Testis (tissue), 2 donors: ENCODE measurements at regions not wholly inside any gene's neighbourhood (a gene's known extent, or its start where the extent isn't known, plus 50 kb on each side); places are given as distances from the start of the nearest gene placed in this dataset.

Experiments
- POLR2A ChIP-seq: fragments of 450-650 bp; IDR thresholded peaks from one replicate; pipeline ENCODE4 v1.6.1; 2017; ENCODE audit warnings: antibody characterized with exemption, mild to moderate bottlenecking, moderate library complexity
- TF ChIP-seq, protein P1 (sequence below), 3 experiments: fragments of 450-650 bp in 2 of 3; fragments of 200-600 bp in 1 of 3; sonication (generic) in 1 of 3; IDR thresholded peaks; one replicate each; pipeline ENCODE4 v1.5.1; 2016 to 2019; ENCODE audit warnings: antibody characterized with exemption in 3 of 3, mild to moderate bottlenecking in 2 of 3, moderate library complexity in 1 of 3

DNA sequence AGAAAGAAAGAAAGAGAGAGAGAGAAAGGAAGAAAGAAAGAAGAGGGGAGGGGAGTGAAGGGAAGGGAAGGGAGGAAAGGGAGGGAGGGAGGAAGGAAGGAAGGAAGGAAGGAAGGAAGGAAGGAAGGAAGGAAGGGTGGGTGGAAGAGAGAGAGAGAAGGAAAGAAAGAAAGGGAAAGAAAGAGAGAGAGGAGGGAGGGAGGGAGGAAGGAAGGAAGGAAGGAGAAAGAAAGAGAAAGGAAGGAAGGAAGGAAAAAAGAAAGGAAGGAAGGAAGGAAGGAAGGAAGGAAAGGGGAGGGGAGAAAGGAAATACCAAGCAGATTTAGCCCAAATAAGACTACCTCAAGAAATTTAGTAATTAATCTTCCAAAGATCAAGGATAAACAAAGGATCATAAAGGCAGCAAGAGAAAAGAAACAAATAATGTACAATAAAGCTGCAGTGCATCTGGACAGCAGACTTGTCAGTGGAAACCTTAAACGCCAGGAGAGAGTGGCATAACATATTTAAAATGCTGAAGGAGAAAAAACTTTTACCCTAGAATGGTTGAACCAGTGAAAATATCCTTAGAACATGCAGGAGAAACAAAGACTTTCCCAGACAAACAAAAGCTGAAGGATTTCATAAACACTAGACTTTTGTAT, 427.6 kb downstream of the TBL1XR1 start:
- no peak for TF ChIP-seq POLR2A
- TF ChIP-seq, protein P1, sequence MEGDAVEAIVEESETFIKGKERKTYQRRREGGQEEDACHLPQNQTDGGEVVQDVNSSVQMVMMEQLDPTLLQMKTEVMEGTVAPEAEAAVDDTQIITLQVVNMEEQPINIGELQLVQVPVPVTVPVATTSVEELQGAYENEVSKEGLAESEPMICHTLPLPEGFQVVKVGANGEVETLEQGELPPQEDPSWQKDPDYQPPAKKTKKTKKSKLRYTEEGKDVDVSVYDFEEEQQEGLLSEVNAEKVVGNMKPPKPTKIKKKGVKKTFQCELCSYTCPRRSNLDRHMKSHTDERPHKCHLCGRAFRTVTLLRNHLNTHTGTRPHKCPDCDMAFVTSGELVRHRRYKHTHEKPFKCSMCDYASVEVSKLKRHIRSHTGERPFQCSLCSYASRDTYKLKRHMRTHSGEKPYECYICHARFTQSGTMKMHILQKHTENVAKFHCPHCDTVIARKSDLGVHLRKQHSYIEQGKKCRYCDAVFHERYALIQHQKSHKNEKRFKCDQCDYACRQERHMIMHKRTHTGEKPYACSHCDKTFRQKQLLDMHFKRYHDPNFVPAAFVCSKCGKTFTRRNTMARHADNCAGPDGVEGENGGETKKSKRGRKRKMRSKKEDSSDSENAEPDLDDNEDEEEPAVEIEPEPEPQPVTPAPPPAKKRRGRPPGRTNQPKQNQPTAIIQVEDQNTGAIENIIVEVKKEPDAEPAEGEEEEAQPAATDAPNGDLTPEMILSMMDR (IDR thresholded peaks at IDR 0.05): no peak
